GM18511 (cell line): ENCODE measurements at regions not wholly inside any gene's neighbourhood (a gene's known extent, or its start where the extent isn't known, plus 50 kb on each side); places are given as distances from the start of the nearest gene placed in this dataset.
A peak's percentile ranks its signal among the peaks of the same experiment; 100 is the strongest.
"Not testable (repeated sequence)": the region's sequence is repeated elsewhere in the genome, so short reads cannot be mapped to it uniquely, and the experiment has no call there.

Source experiments
- ATAC-seq: cut with Tn5 transposase; IDR thresholded peaks from one replicate; pipeline ENCODE4 v1.9.1; 2021; ENCODE audit warnings: mild to moderate bottlenecking, moderate library complexity; ENCODE audit not compliant: unreplicated experiment

DNA sequence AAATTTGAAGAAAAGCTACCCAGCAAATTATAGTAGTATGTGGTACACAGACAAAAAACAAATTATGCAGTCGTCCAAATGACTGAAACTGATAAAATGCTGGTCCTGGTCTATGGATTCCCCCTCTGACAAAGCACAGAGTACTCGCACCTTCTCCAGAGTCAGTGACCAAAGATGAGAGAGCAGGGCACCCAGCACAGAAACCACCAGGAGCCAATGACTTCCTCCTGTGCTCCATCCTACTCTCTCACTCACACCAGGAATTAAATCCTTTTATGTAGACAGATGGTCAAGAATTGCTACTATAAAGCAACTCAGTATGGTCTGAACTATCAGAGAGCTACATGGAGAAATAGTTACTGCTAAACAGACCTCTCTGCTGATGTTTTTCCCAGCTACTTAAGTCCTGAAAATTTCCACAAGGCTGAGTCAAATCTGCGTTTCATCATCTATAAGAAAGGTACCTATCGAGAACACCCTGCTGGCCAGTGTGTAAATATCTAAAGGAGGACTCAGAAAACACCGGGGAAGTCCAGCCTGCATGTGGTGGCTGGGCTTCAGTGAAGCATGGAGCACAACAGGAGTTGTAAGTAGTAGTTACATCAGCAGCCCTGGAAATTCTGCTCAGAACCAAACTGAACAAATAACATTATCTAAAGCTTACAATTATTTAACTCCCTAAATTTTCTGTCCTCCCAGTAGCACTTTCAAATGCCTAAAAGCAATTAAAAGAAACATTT lies 84.5 kb upstream of the FBXO28 start:
- ATAC-seq = peak; percentile 95

DNA sequence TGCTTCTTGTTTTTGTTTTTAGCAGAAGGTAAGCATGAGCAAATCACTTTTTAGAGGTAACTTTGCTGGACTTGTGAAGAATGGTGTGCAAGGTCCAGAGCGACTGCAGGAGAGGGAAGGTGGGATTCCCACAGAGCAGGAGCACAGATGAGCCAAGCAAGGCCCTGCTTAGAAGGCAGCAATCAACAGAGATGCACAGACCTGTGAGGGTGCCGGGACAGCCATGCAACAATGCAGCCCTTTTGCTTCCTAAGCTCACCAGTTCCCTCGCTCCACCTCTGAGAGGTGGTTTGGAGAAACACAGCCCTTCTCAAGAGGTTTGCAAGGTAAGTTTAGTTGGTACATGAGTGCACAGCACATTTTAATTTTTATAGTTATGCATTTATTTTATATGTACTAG lies 85.1 kb upstream of the FBXO28 start:
- ATAC-seq = not testable (repeated sequence)

DNA sequence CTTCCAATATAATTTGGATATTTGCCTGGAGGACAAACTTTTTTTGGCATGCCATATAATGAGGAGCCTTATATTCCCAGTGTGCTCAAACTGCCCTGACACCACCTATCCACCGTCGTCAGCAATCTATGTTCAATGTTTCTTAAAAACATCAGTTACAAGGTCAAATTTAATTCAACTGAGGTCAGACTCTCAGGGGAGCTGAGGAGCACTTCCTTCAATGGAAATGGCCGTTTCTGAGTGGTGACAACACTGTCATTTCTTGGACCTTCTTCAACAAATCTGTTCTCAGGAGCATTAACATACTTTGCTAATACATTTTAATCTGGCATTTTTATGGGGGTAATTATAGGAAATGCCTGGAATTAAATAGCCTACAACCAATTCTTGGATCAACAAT lies 90.8 kb upstream of the FBXO28 start:
- ATAC-seq = not testable (repeated sequence)

DNA sequence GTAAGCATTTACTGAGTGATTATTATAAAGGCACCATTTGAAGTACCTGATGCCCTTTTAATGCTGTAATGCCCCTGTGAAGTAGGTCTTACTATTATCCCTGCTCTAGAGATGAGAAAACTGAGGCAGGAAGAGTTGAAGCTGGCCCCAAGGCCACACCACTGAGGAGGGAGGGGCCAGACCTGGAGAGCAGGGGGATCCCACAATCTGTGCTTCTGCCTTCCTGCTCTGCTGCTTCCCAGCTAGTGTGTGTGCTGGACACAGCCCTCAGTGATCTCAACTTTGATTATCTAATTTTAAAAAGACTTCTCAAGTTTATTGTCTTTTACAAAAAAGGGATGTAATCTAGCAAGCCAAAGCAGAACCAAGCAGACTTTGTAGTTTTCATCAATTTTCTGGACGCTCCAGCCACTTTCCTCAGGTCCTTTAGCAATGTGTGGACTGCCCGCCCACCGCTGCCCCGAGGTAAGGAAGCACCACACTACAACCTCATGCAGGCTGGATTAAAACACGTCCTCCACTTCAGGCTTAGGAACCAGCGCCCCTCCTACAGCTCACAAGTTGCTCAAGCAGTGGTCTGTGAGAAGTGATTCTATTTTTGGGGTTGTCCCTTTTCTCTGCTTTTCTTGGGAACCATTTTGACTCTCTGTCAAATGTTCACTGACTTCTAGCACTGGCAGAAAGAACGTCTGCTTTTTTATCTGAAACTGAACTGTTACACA lies 91.5 kb upstream of the FBXO28 start:
- not testable (repeated sequence) for ATAC-seq

DNA sequence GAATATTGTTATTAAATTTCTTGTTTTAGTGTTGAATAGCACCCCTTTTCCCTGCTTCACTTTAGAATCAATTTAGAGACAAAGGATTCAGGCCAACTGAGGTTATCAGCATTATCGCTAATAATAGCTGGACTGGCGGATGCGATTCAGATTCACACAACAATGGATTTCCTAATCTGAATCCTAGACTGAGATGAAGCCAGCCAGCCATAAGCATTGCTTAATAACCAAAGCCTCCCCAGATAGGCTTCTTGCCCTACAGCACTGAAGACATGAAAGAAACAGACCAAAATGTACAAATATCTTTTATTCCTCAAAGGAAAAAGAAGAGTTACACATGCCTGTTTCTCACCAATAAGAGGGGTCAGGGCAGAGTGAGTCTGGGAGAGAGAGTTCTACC lies 94.0 kb upstream of the FBXO28 start:
- not testable (repeated sequence) for ATAC-seq

DNA sequence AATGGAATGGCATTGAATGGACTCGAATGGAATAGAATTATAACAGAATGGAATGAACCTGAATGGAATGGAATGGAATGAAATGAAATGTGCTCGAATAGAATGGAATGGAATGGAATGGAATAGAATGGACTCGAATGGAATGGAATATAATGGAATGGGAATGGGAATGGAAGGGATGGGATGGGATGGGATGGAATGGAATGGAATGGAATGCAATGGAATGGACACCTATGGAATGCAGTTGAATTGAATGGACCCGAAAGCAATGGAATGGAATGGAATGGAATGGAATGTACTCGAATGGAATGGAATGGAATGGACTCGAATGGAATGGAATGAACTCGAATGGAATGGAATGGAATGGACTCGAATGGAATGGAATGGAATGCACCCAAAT lies 98.1 kb upstream of the FBXO28 start:
- ATAC-seq = not testable (repeated sequence)

DNA sequence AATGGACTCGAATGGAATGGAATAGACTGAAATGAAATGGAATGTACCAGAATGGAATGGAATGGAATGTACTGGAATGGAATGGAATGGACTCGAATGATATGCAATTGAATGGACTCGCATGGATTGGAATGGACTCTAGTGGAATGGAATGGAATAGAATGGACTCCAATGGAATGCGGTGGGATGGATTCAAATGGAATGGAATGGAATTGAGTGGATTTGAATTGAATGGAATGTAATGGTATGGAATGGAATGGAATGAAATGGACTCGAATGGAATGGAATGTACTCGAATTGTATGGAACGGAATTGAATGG lies 99.6 kb upstream of the FBXO28 start:
- no peak for ATAC-seq

DNA sequence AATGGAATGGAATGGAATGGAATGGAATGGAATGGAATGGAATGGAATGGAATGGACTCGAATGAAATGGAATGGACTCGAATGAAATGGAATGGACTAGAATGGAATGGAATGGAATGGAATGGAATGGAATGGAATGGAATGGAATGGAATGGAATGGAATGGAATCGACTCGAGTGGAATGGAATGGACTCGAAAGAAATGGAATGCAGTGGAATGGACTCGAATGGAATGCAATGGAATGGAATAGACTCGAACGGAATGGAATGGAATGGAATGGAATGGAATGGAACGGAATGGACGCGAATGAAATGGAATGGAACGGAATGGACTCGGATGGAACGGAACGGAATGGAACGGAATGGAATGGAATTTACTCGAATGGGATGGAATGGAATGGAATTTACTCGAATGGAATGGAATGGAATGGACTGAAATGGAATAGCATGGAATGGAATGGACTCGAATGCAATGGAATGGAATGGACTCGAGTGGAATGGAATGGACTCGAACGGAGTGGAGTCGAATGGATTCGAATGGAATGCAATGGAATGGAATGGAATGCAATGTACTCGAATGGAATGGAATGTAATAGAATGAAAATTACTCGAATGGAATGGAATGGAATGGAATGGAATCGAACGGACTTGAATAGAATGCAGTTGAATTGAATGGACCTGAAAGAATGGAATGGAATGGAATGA lies 100.1 kb upstream of the FBXO28 start:
- ATAC-seq = not testable (repeated sequence)

DNA sequence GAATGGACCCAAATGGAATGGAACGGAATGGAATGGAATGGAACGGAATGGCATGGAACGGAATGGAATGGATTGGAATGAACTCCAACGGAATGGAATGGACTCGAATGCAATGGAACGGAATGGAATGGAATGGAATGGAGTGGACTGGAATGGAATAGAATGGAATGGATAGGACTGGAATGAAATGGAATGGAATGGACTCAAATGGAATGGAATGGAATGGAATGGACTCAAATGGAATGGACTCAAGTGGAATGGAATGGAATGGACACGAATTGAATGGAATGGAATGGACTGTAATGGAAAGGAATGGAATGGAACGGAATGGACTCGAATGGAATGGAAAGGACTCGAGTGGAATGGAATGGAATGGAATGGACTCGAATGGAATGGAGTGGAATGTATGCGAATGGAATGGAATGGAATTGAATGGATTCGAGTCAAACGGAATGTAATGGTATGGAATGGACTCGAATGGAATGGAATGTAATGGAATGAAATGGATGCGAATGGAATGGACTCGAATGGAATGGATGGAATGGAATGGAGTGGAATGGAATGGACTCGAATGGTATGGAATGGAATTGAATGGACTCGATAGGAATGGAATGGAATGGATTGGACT lies 101.0 kb upstream of the FBXO28 start:
- ATAC-seq = not testable (repeated sequence)

DNA sequence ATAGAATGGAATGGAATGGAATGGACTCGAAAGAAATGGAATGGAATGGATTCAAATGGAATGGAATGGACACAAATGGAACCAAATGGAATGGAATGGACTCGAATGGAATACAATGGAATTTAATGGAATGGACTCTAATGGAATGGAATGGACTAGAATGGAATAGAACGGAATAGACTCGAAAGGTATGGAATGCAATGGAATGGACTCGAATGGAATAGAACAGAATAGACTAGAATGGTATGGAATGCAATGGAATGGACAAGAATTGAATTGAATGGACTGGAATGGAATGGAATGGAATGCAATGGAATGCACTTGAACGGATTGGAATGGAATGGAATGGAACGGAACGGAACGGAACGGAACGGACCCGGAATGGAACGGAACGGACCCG lies 101.7 kb upstream of the FBXO28 start:
- ATAC-seq = not testable (repeated sequence)

DNA sequence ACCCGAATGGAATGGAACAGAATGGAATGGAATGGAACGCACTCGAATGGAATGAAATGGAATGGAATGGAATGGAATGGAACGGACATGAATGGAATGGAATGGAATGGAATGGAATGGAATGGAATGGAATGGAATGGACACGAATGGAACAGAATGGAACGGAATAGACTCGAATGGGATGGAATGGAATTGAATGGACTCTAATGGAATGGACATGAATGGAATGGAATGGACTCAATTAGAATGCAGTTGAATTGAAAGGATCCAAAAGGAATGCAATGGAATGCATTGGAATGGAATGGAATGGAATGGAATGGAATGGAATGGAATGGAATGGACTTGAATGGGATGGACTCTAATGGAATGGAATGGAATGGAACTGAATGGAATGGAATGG lies 102.2 kb upstream of the FBXO28 start:
- not testable (repeated sequence) for ATAC-seq

DNA sequence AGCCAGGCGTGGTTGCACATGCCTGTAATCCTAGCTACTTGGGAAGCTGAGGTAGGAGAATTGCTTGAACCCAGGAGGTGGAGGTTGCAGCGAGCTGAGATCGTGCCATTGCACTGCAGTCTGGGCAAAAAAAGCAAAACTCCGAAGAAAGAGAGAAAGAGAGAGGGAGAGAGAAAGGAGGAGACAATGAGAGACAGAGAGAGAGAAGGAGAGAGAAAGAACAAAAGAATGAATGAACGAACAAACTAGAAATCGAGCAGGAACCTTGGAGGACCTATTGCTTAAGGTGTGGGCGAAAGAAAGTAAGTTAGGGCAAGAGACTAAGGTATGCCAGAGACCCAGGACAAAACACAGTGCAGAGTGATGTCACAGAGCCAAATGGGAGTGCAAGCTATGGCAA lies 102.8 kb upstream of the FBXO28 start:
- ATAC-seq = not testable (repeated sequence)

DNA sequence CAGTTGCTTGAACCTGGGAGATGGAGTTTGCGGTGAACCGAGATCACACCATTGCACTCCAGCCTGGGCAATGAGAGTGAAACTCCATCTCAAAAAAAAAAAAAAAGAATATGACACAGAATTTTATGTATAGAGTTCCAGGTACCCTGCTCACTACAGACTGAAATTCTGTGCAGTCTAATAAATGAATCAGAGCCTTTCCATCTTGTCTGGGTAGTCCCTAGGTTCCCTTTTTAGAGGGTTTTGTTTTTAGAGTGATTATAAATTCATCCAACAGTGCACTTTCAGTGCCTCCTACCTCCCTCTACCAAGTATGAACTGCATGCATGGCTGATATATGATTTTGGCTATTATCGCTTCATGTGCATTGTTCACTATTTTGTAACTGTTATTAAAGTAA lies 107.9 kb upstream of the FBXO28 start:
- not testable (repeated sequence) for ATAC-seq

DNA sequence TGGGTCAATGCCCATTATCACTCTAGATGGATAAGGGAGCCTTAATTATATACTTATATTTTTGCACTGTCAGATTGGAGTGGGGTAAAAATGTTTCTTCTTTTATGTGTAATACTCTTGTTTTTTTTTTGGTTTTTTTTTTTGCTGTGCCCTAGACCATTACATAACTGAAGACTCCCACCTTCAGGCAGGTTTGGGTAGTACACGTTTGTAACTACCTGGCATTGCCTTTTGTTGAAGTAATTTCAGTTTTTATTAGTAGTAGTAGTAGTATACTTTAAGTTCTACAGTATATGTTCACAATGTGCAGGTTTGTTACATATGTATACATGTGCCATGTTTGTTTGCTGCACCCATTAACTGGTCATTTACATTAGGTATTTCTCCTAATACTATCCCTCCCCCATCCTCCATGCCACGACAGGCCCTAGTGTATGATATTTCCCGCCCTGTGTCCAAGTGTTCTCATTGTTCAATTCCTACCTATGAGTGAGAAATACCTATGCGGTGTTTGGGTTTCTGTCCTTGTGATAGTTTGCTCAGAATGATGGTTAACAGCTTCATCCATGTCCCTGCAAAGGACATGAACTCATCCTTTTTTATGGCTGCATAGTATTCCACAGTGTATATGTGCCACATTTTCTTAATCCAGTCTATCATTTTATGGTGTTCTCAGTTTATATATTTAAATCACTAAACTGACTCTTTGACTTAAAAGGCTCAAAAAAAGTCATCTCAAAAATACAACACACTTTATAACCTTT lies 109.2 kb upstream of the FBXO28 start:
- not testable (repeated sequence) for ATAC-seq

DNA sequence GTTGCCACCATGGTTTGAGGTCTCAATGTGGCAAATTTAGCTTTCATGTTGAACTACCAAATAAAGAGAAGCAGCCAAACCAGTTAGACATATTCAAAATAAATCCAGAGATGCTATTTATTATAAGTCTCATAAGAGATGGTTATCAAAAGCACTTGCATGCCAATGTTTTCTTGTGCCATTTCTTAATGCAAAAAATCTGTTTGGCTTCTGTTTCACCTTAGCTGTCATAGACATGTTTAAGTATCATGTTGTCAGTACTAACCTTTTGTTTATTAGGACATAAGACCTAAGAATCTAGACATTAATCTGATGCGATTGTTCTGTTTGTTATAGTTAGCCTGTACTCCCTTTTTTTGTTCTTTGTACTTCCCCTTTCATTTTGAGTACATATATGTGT lies 110.0 kb upstream of the FBXO28 start:
- not testable (repeated sequence) for ATAC-seq

DNA sequence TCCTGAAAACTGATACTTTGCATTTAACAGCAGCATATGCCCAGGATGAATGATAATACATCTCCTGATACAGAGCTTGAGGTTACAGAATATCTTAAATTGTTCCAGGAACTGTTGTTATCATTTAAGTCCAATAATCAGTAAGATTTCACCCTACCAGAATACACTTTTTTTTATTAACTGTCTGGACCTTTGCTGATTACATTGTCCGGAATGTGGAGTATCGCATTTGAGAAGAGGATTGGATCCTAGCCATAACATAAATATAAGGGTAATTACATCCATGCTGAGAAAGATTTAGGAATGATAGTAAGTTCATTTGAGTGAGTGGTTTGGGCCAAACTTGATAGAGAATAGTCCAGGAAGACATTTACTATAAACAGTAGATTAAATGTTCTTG lies 112.2 kb upstream of the FBXO28 start:
- not testable (repeated sequence) for ATAC-seq

DNA sequence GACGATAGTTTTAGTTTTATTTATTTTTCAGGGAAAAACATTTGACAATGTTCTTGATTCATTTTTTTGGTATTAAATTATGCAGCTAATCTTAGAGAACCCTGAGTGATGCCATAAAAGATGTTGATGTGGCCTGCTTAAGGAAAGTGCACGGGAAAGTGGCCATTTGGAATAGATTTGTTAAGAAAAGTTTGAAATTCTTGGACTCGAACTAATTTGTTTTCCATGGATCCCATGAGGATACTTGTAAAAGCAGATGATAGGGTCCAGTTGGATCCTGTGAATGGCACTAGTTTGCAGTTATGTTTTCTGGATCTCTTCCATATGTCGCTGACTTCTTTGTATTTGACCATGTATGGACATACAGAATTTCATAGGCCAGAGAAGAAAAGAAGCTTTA lies 114.2 kb upstream of the FBXO28 start:
- ATAC-seq = not testable (repeated sequence)

DNA sequence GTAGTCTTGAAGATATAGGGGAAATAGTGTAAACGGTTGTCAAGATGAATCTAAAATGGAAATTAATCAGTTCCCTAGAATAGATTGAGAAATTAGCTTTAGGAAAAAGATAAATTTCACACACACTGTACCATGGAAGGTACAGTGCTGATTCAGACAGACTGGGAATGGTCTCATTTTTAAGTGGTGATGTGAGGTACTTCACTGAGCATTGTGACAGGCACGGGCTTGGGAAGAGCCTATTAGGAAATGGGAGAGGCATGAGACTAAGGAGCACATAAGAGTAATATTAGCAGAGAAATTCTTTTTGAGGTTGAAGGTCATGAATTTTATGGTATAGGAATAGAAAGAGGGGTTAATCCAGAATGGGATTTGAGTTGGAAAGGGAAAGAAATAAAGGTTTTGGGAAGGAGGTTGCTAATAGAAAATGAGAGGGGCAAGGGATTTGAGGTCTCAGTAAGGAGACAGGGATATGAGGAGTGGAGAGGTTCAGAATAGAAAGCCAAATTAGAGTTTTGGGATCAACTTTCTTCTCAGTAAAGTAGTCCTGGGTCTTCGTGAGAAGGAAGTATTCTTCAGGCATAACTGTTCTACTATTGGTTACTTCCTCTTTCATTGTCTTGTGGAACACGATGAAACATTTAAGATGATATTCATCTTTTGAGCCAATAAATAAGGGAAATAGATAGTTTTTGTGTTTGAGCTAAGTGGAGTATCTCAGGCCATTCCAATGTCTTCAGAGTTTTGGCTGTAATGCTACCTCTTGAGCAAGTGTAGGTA lies 115.0 kb upstream of the FBXO28 start:
- ATAC-seq = not testable (repeated sequence)

DNA sequence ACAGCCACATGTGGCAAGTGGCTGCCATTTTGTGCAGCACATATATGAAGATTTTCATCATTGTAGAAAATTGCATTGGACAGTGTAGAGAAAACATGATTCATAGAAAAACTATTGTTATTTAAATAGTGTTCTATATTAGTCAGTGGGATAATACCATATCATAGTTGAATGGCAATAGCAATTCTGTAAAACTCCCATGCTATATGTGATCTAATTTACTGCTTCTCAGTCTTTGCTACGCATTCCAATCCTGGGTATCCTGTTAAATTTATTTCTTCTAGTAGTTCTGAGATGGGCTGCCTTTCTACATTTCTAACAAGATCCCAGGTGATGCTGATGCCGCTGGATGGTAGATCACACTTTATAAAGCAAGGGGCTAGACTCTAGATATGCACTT lies 117.5 kb upstream of the FBXO28 start:
- not testable (repeated sequence) for ATAC-seq
